GM23248 (cell line): ENCODE measurements at regions not wholly inside any gene's neighbourhood (a gene's known extent, or its start where the extent isn't known, plus 50 kb on each side); places are given as distances from the start of the nearest gene placed in this dataset.

Source experiments
- DNase-seq: peaks from one replicate; pipeline ENCODE4 v3.0.0-alpha.2; 2015
- H2AFZ ChIP-seq: fragments of 200-600 bp; sonication (generic); 2 replicates; pipeline ENCODE4 v1.6.1; 2016; ENCODE audit warnings: antibody characterized with exemption
- H3F3A ChIP-seq: fragments of 200-600 bp; sonication (generic); 2 replicates; pipeline ENCODE4 v1.6.1; 2016; ENCODE audit warnings: mild to moderate bottlenecking, antibody characterized with exemption, mixed run types; ENCODE audit not compliant: insufficient read depth
- H3K27ac ChIP-seq: fragments of 200-600 bp; sonication (generic); 2 replicates; pipeline ENCODE4 v1.5.1; 2016; ENCODE audit warnings: mild to moderate bottlenecking
- H3K27me3 ChIP-seq: fragments of 200-600 bp; sonication (generic); replicated peaks from 2 replicates; pipeline ENCODE4 v1.6.1; 2016; ENCODE audit warnings: mild to moderate bottlenecking; ENCODE audit not compliant: insufficient read depth
- H3K36me3 ChIP-seq: fragments of 200-600 bp; sonication (generic); 2 replicates; pipeline ENCODE4 v1.6.1; 2016; ENCODE audit warnings: low read depth, mild to moderate bottlenecking
- H3K4me1 ChIP-seq: fragments of 200-600 bp; sonication (generic); 2 replicates; pipeline ENCODE4 v1.6.1; 2016; ENCODE audit warnings: mild to moderate bottlenecking; ENCODE audit not compliant: insufficient read depth
- H3K4me2 ChIP-seq: fragments of 200-600 bp; sonication (generic); one replicate; pipeline ENCODE4 v1.6.1; 2016; ENCODE audit warnings: mild to moderate bottlenecking; ENCODE audit not compliant: unreplicated experiment
- H3K4me3 ChIP-seq: fragments of 200-600 bp; sonication (generic); 2 replicates; pipeline ENCODE4 v1.5.1; 2016; ENCODE audit warnings: mild to moderate bottlenecking
- H3K79me2 ChIP-seq: fragments of 200-600 bp; sonication (generic); 2 replicates; pipeline ENCODE4 v1.6.1; 2016; ENCODE audit warnings: mild to moderate bottlenecking; ENCODE audit not compliant: insufficient read depth
- H3K9ac ChIP-seq: fragments of 200-600 bp; sonication (generic); 2 replicates; pipeline ENCODE4 v1.6.1; 2016; ENCODE audit warnings: mild to moderate bottlenecking
- H3K9me2 ChIP-seq: fragments of 200-600 bp; sonication (generic); 2 replicates; pipeline ENCODE4 v1.6.1; 2016; ENCODE audit warnings: mixed run types, mild to moderate bottlenecking, moderate library complexity; ENCODE audit not compliant: insufficient read depth
- H3K9me3 ChIP-seq: fragments of 200-600 bp; sonication (generic); one replicate; pipeline ENCODE4 v1.6.1; 2017; ENCODE audit warnings: low read depth
- H4K20me1 ChIP-seq: fragments of 200-600 bp; sonication (generic); 2 replicates; pipeline ENCODE4 v1.6.0; 2016; ENCODE audit not compliant: insufficient read depth
- EZH2 ChIP-seq: fragments of 200-600 bp; sonication (generic); IDR thresholded peaks from 2 replicates; pipeline ENCODE4 v1.6.1; 2018; ENCODE audit warnings: antibody characterized with exemption, mild to moderate bottlenecking; ENCODE audit not compliant: insufficient read depth, poor library complexity, severe bottlenecking
- EZH2phosphoT487 ChIP-seq: fragments of 200-600 bp; sonication (generic); IDR thresholded peaks from 2 replicates; pipeline ENCODE4 v1.6.1; 2018; ENCODE audit warnings: antibody characterized with exemption, moderate library complexity, mild to moderate bottlenecking, low read depth; ENCODE audit not compliant: insufficient read depth
- WGBS, 2 experiments: methylation state at CpG; one replicate each; pipeline ENCODE4 v1.1.6; 2015 to 2017; ENCODE audit warnings: low lambda C conversion rate in 2 of 2, low coverage in 1 of 2; ENCODE audit errors: missing lambda C conversion rate in 2 of 2; 5-methylcytosine and 5-hydroxymethylcytosine counted together
- in situ Hi-C: fragments of 300-500 bp; cut with MboI; formaldehyde crosslinking; loops from 2 replicates; pipeline ENCODE4 v1.15.0; 2020

GRCh38 chrX:67296395-67296794 is 247.4 kb upstream of the AR start:
- no peak overlapping the region for H3K27ac ChIP-seq
- in situ Hi-C loops: no loop called here
- H3K4me2 ChIP-seq: no peak overlapping the region
- DNase-seq: no peak
- H2AFZ ChIP-seq: no peak overlapping the region
- no peak overlapping the region for H3K9ac ChIP-seq
- H3K79me2 ChIP-seq: no peaks in the 10 kb centered on the region
- 0% methylated on average over 1 of the region's 1 CpG for WGBS, 2 experiments
- H3K27me3 ChIP-seq: no peaks in the 10 kb centered on the region
- no peaks in the 10 kb centered on the region for H3K9me3 ChIP-seq
- H3K4me3 ChIP-seq: no peak overlapping the region
- no peak for TF ChIP-seq EZH2
- TF ChIP-seq EZH2phosphoT487: no peak
- no peaks in the 10 kb centered on the region for H4K20me1 ChIP-seq
- no peaks in the 10 kb centered on the region for H3K9me2 ChIP-seq
- H3F3A ChIP-seq: no peaks in the 10 kb centered on the region
- H3K36me3 ChIP-seq: no peaks in the 10 kb centered on the region
- H3K4me1 ChIP-seq: no peaks in the 10 kb centered on the region

GRCh38 chrX:67317725-67318124 is 226.1 kb upstream of the AR start:
- Histone ChIP-seq H3K36me3 (no peaks in the 10 kb centered on the region), H3K27ac (no peak overlapping the region), H3K9me2 (no peaks in the 10 kb centered on the region), H3K4me1 (no peaks in the 10 kb centered on the region), H3F3A (no peaks in the 10 kb centered on the region), H4K20me1 (no peaks in the 10 kb centered on the region), H3K4me3 (no peak overlapping the region), H2AFZ (no peak overlapping the region), H3K27me3 (no peaks in the 10 kb centered on the region), H3K79me2 (no peaks in the 10 kb centered on the region), H3K9me3 (no peaks in the 10 kb centered on the region), H3K4me2 (no peak overlapping the region), H3K9ac (no peak overlapping the region)
- no peak for TF ChIP-seq EZH2
- TF ChIP-seq EZH2phosphoT487: no peak
- in situ Hi-C loops: no loop called here
- DNase-seq: no peak
- 31 to 35% methylated on average over 4 of the region's 4 CpGs for WGBS, 2 experiments

GRCh38 chrX:67328476-67328875 is 215.3 kb upstream of the AR start:
- no peaks in the 10 kb centered on the region for H3F3A ChIP-seq
- in situ Hi-C loops: no loop called here
- WGBS, 2 experiments: 12 to 17% methylated on average over 3 of the region's 3 CpGs
- no peaks in the 10 kb centered on the region for H3K36me3 ChIP-seq
- no peaks in the 10 kb centered on the region for H3K79me2 ChIP-seq
- H3K4me1 ChIP-seq: no peaks in the 10 kb centered on the region
- H3K9ac ChIP-seq: no peak overlapping the region
- H2AFZ ChIP-seq: no peak overlapping the region
- H3K9me2 ChIP-seq: no peaks in the 10 kb centered on the region
- H4K20me1 ChIP-seq: no peaks in the 10 kb centered on the region
- no peaks in the 10 kb centered on the region for H3K27me3 ChIP-seq
- H3K4me2 ChIP-seq: no peak overlapping the region
- H3K4me3 ChIP-seq: no peak overlapping the region
- DNase-seq: no peak
- no peaks in the 10 kb centered on the region for H3K9me3 ChIP-seq
- TF ChIP-seq EZH2phosphoT487 (no peak), EZH2 (no peak)
- H3K27ac ChIP-seq: no peak overlapping the region

- Histone ChIP-seq H3K27ac (no peak overlapping the region), H3K4me1 (no peaks in the 10 kb centered on the region), H3F3A (no peaks in the 10 kb centered on the region), H3K9me3 (no peaks in the 10 kb centered on the region), H3K4me2 (no peak overlapping the region), H3K4me3 (no peak overlapping the region), H4K20me1 (no peaks in the 10 kb centered on the region), H3K36me3 (no peaks in the 10 kb centered on the region), H3K27me3 (no peaks in the 10 kb centered on the region), H3K9me2 (no peaks in the 10 kb centered on the region), H2AFZ (no peak overlapping the region), H3K9ac (no peak overlapping the region), H3K79me2 (no peaks in the 10 kb centered on the region)
- TF ChIP-seq EZH2phosphoT487 (no peak), EZH2 (no peak)
- in situ Hi-C loops: no loop called here
- 54 to 60% methylated on average over 2 of the region's 2 CpGs for WGBS, 2 experiments
- DNase-seq: no peak
These were observed 209.5 kb upstream of the AR start for GRCh38 chrX:67334323-67334722.

GRCh38 chrX:67338262-67338661 is 205.6 kb upstream of the AR start:
- Histone ChIP-seq H3K4me1 (no peaks in the 10 kb centered on the region), H3K4me2 (no peak overlapping the region), H3K27ac (no peak overlapping the region), H3K27me3 (no peaks in the 10 kb centered on the region), H3K4me3 (no peak overlapping the region), H3K9me2 (no peaks in the 10 kb centered on the region), H3K79me2 (no peaks in the 10 kb centered on the region), H2AFZ (no peak overlapping the region), H3K9ac (no peak overlapping the region), H3F3A (no peaks in the 10 kb centered on the region), H3K36me3 (no peaks in the 10 kb centered on the region), H4K20me1 (no peaks in the 10 kb centered on the region), H3K9me3 (no peaks in the 10 kb centered on the region)
- no peak for DNase-seq
- TF ChIP-seq EZH2 (no peak), EZH2phosphoT487 (no peak)
- 43 to 59% methylated on average over 2 of the region's 2 CpGs for WGBS, 2 experiments
- in situ Hi-C loops: no loop called here
